OCI-LY7 (cell line): ENCODE measurements at regions not wholly inside any gene's neighbourhood (a gene's known extent, or its start where the extent isn't known, plus 50 kb on each side); places are given as distances from the start of the nearest gene placed in this dataset.

Experiments
- BruUV-seq: library from RNA; stranded (reverse); fragments of 400-500 nt; replicated peaks from 2 replicates; lab custom pipeline; 2021; lab: Mats Ljungman, UMichigan
- CTCF ChIA-PET: fragments of 300-600 bp; sonication (Branson Sonifier 250); formaldehyde crosslinking; loops from one replicate; lab custom pipeline; 2022; ENCODE audit warnings: antibody characterized with exemption; ENCODE audit not compliant: unreplicated experiment; lab: Charles Lee
- POLR2A ChIA-PET: fragments of 300-600 bp; sonication (Branson Sonifier 250); formaldehyde crosslinking; loops from one replicate; lab custom pipeline; 2022; ENCODE audit warnings: antibody characterized with exemption; lab: Charles Lee
- DNase-seq: peaks from one replicate; pipeline ENCODE4 v3.0.0-alpha.2; 2015; ENCODE audit warnings: low spot score
- H2AFZ ChIP-seq: fragments of 200-600 bp; sonication (generic), shearing (Covaris generic); 2 replicates; pipeline ENCODE4 v1.6.1; 2014; ENCODE audit warnings: mild to moderate bottlenecking, antibody characterized with exemption, low read length, moderate library complexity
- H3K27ac ChIP-seq: fragments of 200-600 bp; sonication (generic); 2 replicates; pipeline ENCODE4 v1.5.1; 2014; ENCODE audit warnings: mixed run types, low read depth, mild to moderate bottlenecking, moderate library complexity, low read length, inconsistent platforms; ENCODE audit not compliant: poor library complexity, severe bottlenecking
- H3K36me3 ChIP-seq: fragments of 200-600 bp; sonication (generic); 2 replicates; pipeline ENCODE4 v1.6.1; 2014; ENCODE audit warnings: mild to moderate bottlenecking, antibody characterized with exemption, low read length, moderate library complexity, mixed read lengths; ENCODE audit not compliant: insufficient read depth
- H3K4me1 ChIP-seq: fragments of 200-600 bp; sonication (generic); 2 replicates; pipeline ENCODE4 v1.5.1; 2014; ENCODE audit warnings: mild to moderate bottlenecking, low read length; ENCODE audit not compliant: insufficient read depth, poor library complexity, severe bottlenecking
- H3K4me2 ChIP-seq: fragments of 200-600 bp; sonication (generic); 2 replicates; pipeline ENCODE4 v1.6.1; 2014; ENCODE audit warnings: mild to moderate bottlenecking, low read length
- H3K4me3 ChIP-seq: fragments of 200-600 bp; sonication (generic); 2 replicates; pipeline ENCODE4 v1.5.1; 2014; ENCODE audit warnings: mild to moderate bottlenecking, low read depth, low read length; ENCODE audit not compliant: poor library complexity, severe bottlenecking
- H3K79me2 ChIP-seq: fragments of 200-600 bp; sonication (generic); 2 replicates; pipeline ENCODE4 v1.6.1; 2016; ENCODE audit warnings: low read depth, mild to moderate bottlenecking, low read length, moderate library complexity, mixed read lengths; ENCODE audit not compliant: insufficient read depth
- H3K9me2 ChIP-seq: fragments of 200-600 bp; sonication (generic); 2 replicates; pipeline ENCODE4 v1.6.1; 2016; ENCODE audit warnings: mild to moderate bottlenecking, low read length, mixed read lengths; ENCODE audit not compliant: insufficient read depth
- H3K9me3 ChIP-seq: fragments of 200-600 bp; sonication (generic); 2 replicates; pipeline ENCODE4 v1.6.1; 2014; ENCODE audit warnings: mild to moderate bottlenecking, mixed run types, low read length, mixed read lengths
- H4K20me1 ChIP-seq: fragments of 200-600 bp; sonication (generic); 2 replicates; pipeline ENCODE4 v1.6.1; 2014; ENCODE audit warnings: mild to moderate bottlenecking, antibody characterized with exemption, low read length, moderate library complexity, mixed read lengths; ENCODE audit not compliant: insufficient read depth
- EZH2phosphoT487 ChIP-seq: fragments of 200-600 bp; sonication (generic); IDR thresholded peaks from 2 replicates; pipeline ENCODE4 v1.6.1; 2018; ENCODE audit warnings: low read depth, borderline replicate concordance, mild to moderate bottlenecking, mixed run types, antibody characterized with exemption, low read length, moderate library complexity, mixed read lengths
- intact Hi-C: fragments of 100-400 bp; cut with micrococcal nuclease; formaldehyde crosslinking; loops from one replicate; pipeline ENCODE4 v1.10.0; 2022; ENCODE audit not compliant: unreplicated experiment
- TF ChIP-seq, protein P1 (sequence below): fragments of 200-600 bp; sonication (generic); conservative IDR thresholded peaks from 2 replicates; pipeline ENCODE4 v1.5.1; 2014; ENCODE audit warnings: mild to moderate bottlenecking, antibody characterized with exemption, low read length, moderate library complexity, mixed read lengths

DNA sequence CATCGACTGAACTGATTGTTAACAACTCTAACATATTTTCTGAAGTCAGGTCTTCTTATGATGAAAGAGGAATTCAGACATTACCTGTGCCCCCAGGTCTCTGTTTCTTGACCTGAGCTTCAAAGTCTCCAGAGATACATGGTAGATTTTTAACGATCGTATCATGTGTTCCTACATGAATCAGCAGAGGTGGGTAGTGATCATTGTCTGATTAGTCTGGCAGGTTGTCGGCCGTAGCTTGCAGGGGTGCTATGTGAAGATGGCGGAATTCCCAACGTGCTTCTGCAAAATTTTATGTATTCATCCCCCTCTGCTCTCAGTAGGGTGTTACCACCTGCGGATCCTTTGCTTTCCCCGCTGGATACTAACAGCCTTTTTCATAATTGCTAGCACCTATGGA, 581.9 kb downstream of the GATA3 start:
- ChIA-PET CTCF (no interaction called here), POLR2A (no interaction called here)
- no peaks in the 10 kb centered on the region for H3K36me3 ChIP-seq
- no peaks in the 10 kb centered on the region for H3K4me1 ChIP-seq
- H3K79me2 ChIP-seq: no peaks in the 10 kb centered on the region
- DNase-seq: no peak
- no peak overlapping the region for H3K4me3 ChIP-seq
- TF ChIP-seq, protein P1, sequence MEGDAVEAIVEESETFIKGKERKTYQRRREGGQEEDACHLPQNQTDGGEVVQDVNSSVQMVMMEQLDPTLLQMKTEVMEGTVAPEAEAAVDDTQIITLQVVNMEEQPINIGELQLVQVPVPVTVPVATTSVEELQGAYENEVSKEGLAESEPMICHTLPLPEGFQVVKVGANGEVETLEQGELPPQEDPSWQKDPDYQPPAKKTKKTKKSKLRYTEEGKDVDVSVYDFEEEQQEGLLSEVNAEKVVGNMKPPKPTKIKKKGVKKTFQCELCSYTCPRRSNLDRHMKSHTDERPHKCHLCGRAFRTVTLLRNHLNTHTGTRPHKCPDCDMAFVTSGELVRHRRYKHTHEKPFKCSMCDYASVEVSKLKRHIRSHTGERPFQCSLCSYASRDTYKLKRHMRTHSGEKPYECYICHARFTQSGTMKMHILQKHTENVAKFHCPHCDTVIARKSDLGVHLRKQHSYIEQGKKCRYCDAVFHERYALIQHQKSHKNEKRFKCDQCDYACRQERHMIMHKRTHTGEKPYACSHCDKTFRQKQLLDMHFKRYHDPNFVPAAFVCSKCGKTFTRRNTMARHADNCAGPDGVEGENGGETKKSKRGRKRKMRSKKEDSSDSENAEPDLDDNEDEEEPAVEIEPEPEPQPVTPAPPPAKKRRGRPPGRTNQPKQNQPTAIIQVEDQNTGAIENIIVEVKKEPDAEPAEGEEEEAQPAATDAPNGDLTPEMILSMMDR: no peak
- TF ChIP-seq EZH2phosphoT487: no peak
- no peaks in the 10 kb centered on the region for H3K9me3 ChIP-seq
- BruUV-seq: no TSS peak
- no peak overlapping the region for H2AFZ ChIP-seq
- H3K4me2 ChIP-seq: no peak overlapping the region
- intact Hi-C loops: no loop called here
- no peaks in the 10 kb centered on the region for H3K9me2 ChIP-seq
- H4K20me1 ChIP-seq: no peaks in the 10 kb centered on the region
- no peak overlapping the region for H3K27ac ChIP-seq

DNA sequence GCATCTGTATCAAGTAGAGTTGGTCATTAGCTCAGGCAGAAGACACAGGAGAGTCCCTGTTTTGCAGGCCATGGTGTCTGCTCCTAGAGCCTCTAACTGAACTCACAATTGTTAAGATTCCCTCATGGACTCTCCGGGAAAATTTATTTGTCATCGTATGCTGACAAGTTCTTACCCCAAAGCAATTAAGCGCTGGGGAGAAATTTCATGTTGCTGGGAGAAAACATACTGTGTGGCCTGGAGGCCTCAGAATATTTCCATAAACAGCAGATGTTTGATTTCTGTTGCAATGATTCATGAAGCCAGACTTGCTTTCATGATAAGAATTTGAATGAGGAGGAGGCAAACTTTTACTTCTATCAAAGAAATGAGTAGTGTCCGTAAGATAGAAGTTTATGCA, 583.2 kb downstream of the GATA3 start:
- no peak overlapping the region for H2AFZ ChIP-seq
- CTCF ChIA-PET: no interaction called here
- H3K27ac ChIP-seq: no peak overlapping the region
- no peak overlapping the region for H3K4me3 ChIP-seq
- POLR2A ChIA-PET: no interaction called here
- no peaks in the 10 kb centered on the region for H3K4me1 ChIP-seq
- H3K9me3 ChIP-seq: no peaks in the 10 kb centered on the region
- TF ChIP-seq EZH2phosphoT487: no peak
- TF ChIP-seq, protein P1: no peak
- BruUV-seq: no TSS peak
- H3K4me2 ChIP-seq: no peak overlapping the region
- H4K20me1 ChIP-seq: no peaks in the 10 kb centered on the region
- intact Hi-C loops: no loop called here
- no peaks in the 10 kb centered on the region for H3K36me3 ChIP-seq
- no peaks in the 10 kb centered on the region for H3K79me2 ChIP-seq
- H3K9me2 ChIP-seq: no peaks in the 10 kb centered on the region
- DNase-seq: no peak

DNA sequence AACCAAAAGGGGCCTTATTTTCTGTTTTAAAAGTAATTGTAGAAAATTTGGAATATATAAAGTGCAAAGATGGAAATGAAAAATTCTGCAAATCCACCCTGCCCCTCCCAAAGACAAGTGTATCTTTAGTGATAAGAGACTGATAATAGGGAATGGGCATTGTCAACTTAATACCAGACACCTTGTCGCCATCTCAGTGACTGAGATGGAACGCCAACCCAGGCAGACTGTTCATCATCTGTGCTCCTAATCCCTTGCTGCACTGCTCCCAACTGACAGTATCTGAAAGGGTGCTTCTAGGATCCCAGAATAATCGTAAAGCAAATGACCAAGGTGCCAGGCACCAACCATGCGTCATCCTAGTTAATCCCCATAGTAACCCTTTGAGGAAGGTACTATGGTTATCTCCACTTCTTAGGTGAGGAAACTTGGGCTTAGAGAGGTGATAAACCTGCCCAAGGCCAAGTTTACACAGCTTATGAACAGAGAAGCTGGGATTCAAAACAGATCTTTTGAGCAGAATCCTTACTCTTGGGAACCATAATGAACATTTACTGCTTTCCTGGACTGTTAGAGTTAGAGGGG, 583.7 kb downstream of the GATA3 start:
- TF ChIP-seq, protein P1: no peak
- TF ChIP-seq EZH2phosphoT487: no peak
- Histone ChIP-seq H3K36me3 (no peaks in the 10 kb centered on the region), H3K9me2 (no peaks in the 10 kb centered on the region), H2AFZ (no peak overlapping the region), H3K27ac (no peak overlapping the region), H3K4me3 (no peak overlapping the region), H3K4me1 (no peaks in the 10 kb centered on the region), H3K79me2 (no peaks in the 10 kb centered on the region), H3K9me3 (no peaks in the 10 kb centered on the region), H4K20me1 (no peaks in the 10 kb centered on the region), H3K4me2 (no peak overlapping the region)
- DNase-seq: no peak
- no TSS peak for BruUV-seq
- CTCF ChIA-PET: no interaction called here
- intact Hi-C loops: no loop called here
- POLR2A ChIA-PET: no interaction called here
